Breast epithelium (tissue), 4 donors: ENCODE measurements at regions not wholly inside any gene's neighbourhood (a gene's known extent, or its start where the extent isn't known, plus 50 kb on each side); places are given as distances from the start of the nearest gene placed in this dataset.

Experiments used
- DNase-seq, 2 donors: peaks; one replicate each; pipeline ENCODE4 v3.0.0-alpha.2; 2019; ENCODE audit warnings: low spot score in 2 of 2
- H3K27ac ChIP-seq, 2 donors: fragments of 200-600 bp; sonication (generic) in 1 of 2; one replicate each; pipeline ENCODE4 v1.5.1; 2016 to 2019; ENCODE audit warnings: mild to moderate bottlenecking in 1 of 2
- H3K27me3 ChIP-seq, 2 donors: fragments of 200-600 bp; sonication (generic) in 1 of 2; one replicate each; pipeline versions ENCODE4 v1.5.1 to v1.6.0; 2017 to 2019; ENCODE audit warnings: control low read depth in 1 of 2, mild to moderate bottlenecking in 1 of 2
- H3K36me3 ChIP-seq: fragments of 200-600 bp; one replicate; pipeline ENCODE4 v1.5.1; 2019
- H3K4me1 ChIP-seq, 2 donors: fragments of 200-600 bp; sonication (generic); one replicate each; pipeline ENCODE4 v1.5.1; 2016 to 2019; ENCODE audit warnings: control low read depth in 1 of 2
- H3K4me3 ChIP-seq, 3 donors: fragments of 200-600 bp; sonication (generic); 1 replicate in 2 of 3; 2 replicates in 1 of 3; pipeline ENCODE4 v1.5.1; 2016 to 2019; ENCODE audit warnings: mild to moderate bottlenecking in 3 of 3, moderate library complexity in 2 of 3
- H3K9me3 ChIP-seq, 2 donors: fragments of 200-600 bp; sonication (generic) in 1 of 2; one replicate each; pipeline ENCODE4 v1.5.1; 2016 to 2019; ENCODE audit warnings: control low read depth in 1 of 2
- CTCF ChIP-seq, 3 donors: fragments of 450-650 bp; IDR thresholded peaks; one replicate each; pipeline ENCODE4 v1.5.1; 2016 to 2017; ENCODE audit warnings: antibody characterized with exemption in 3 of 3, mild to moderate bottlenecking in 3 of 3, moderate library complexity in 3 of 3
- POLR2A ChIP-seq: fragments of 450-650 bp; IDR thresholded peaks from one replicate; pipeline ENCODE4 v1.6.1; 2016; ENCODE audit warnings: antibody characterized with exemption, mild to moderate bottlenecking, moderate library complexity
- POLR2AphosphoS5 ChIP-seq, 3 donors: sonication (generic); formaldehyde crosslinking; IDR thresholded peaks; one replicate each; pipeline ENCODE4 v1.6.1; 2017; ENCODE audit warnings: antibody characterized with exemption in 3 of 3
- intact Hi-C: fragments of 100-400 bp; cut with DNase I; formaldehyde crosslinking; loops from one replicate; pipeline ENCODE4 v1.15.1; 2023; ENCODE audit warnings: low total_unique reads

GRCh38 chr4:15314974-15315373, 112.9 kb upstream of the C1QTNF7 start:
- H3K4me1 ChIP-seq: no peaks in the 10 kb centered on the region
- no peaks in the 10 kb centered on the region for H3K27me3 ChIP-seq
- no peak for DNase-seq
- no peaks in the 10 kb centered on the region for H3K36me3 ChIP-seq
- intact Hi-C loops: no loop called here
- TF ChIP-seq CTCF (IDR thresholded peaks at IDR 0.05) (no peak), POLR2A (no peak), POLR2AphosphoS5 (IDR thresholded peaks at IDR 0.05) (no peak)
- H3K27ac ChIP-seq: no peak overlapping the region
- no peak overlapping the region for H3K4me3 ChIP-seq
- H3K9me3 ChIP-seq: no peaks in the 10 kb centered on the region

- intact Hi-C loops: no loop called here
- H3K27ac ChIP-seq: no peak overlapping the region
- no peaks in the 10 kb centered on the region for H3K36me3 ChIP-seq
- TF ChIP-seq POLR2A: no peak
- no peak for TF ChIP-seq POLR2AphosphoS5 (IDR thresholded peaks at IDR 0.05)
- no peaks in the 10 kb centered on the region for H3K27me3 ChIP-seq
- no peak overlapping the region for H3K4me3 ChIP-seq
- H3K9me3 ChIP-seq: no peaks in the 10 kb centered on the region
- H3K4me1 ChIP-seq: no peaks in the 10 kb centered on the region
- no peak for DNase-seq
Measured at GRCh38 chr4:15317246-15317645, 110.6 kb upstream of the C1QTNF7 start.

GRCh38 chr4:15318621-15319348, 109.0 kb upstream of the C1QTNF7 start:
- H3K36me3 ChIP-seq: no peaks in the 10 kb centered on the region
- no peak for DNase-seq
- H3K27ac ChIP-seq: no peak overlapping the region
- no peak for TF ChIP-seq POLR2A
- TF ChIP-seq POLR2AphosphoS5 (IDR thresholded peaks at IDR 0.05): no peak
- TF ChIP-seq CTCF (IDR thresholded peaks at IDR 0.05): no peak
- H3K9me3 ChIP-seq: no peaks in the 10 kb centered on the region
- H3K27me3 ChIP-seq: no peaks in the 10 kb centered on the region
- H3K4me3 ChIP-seq: no peak overlapping the region
- intact Hi-C loops: no loop called here
- H3K4me1 ChIP-seq: no peaks in the 10 kb centered on the region

- TF ChIP-seq POLR2A (no peak), POLR2AphosphoS5 (IDR thresholded peaks at IDR 0.05) (no peak), CTCF (IDR thresholded peaks at IDR 0.05) (no peak)
- intact Hi-C loops: no loop called here
- no peaks in the 10 kb centered on the region for H3K36me3 ChIP-seq
Measured at GRCh38 chr4:15320121-15320678, 107.6 kb upstream of the C1QTNF7 start.

GRCh38 chr4:15322006-15322405, 105.8 kb upstream of the C1QTNF7 start:
- intact Hi-C loops: no loop called here
- H3K27ac ChIP-seq: no peak overlapping the region

More at GRCh38 chr4:15320121-15320678, 107.6 kb upstream of the C1QTNF7 start:
- no peak for DNase-seq
- Histone ChIP-seq H3K4me1 (no peaks in the 10 kb centered on the region), H3K27ac (no peak overlapping the region), H3K9me3 (no peaks in the 10 kb centered on the region), H3K27me3 (no peaks in the 10 kb centered on the region), H3K4me3 (no peak overlapping the region)

More at GRCh38 chr4:15322006-15322405, 105.8 kb upstream of the C1QTNF7 start:
- no peak for DNase-seq
- Histone ChIP-seq H3K36me3 (no peaks in the 10 kb centered on the region), H3K27me3 (no peaks in the 10 kb centered on the region), H3K4me3 (no peak overlapping the region), H3K4me1 (no peaks in the 10 kb centered on the region), H3K9me3 (no peaks in the 10 kb centered on the region)
- TF ChIP-seq CTCF (IDR thresholded peaks at IDR 0.05) (no peak), POLR2AphosphoS5 (IDR thresholded peaks at IDR 0.05) (no peak), POLR2A (no peak)
